Lower leg skin (tissue), 3 donors: ENCODE measurements at regions not wholly inside any gene's neighbourhood (a gene's known extent, or its start where the extent isn't known, plus 50 kb on each side); places are given as distances from the start of the nearest gene placed in this dataset.

Experiments used
- CTCF ChIP-seq, 3 donors: fragments of 450-650 bp; IDR thresholded peaks; one replicate each; pipeline ENCODE4 v1.5.1; 2016; ENCODE audit warnings: antibody characterized with exemption in 3 of 3, mild to moderate bottlenecking in 3 of 3, moderate library complexity in 2 of 3
- POLR2A ChIP-seq, 2 donors: fragments of 450-650 bp; IDR thresholded peaks; one replicate each; pipeline ENCODE4 v1.6.1; 2016 to 2017; ENCODE audit warnings: antibody characterized with exemption in 2 of 2, mild to moderate bottlenecking in 1 of 2, moderate library complexity in 1 of 2

GRCh38 chr2:20130821-20131645, 79.6 kb upstream of the LAPTM4A start:
- TF ChIP-seq CTCF (IDR thresholded peaks at IDR 0.05) (no peak), POLR2A (IDR thresholded peaks at IDR 0.05) (no peak)
